ENCODE measurements at regions not wholly inside any gene's neighbourhood (a gene's known extent, or its start where the extent isn't known, plus 50 kb on each side); places are given as distances from the start of the nearest gene placed in this dataset.

GRCh38 chr2:16331772-16332171 is 333.9 kb downstream of the CYRIA start:
- no peak for DNase-seq (ENCODE audit: low spot score)

DNA sequence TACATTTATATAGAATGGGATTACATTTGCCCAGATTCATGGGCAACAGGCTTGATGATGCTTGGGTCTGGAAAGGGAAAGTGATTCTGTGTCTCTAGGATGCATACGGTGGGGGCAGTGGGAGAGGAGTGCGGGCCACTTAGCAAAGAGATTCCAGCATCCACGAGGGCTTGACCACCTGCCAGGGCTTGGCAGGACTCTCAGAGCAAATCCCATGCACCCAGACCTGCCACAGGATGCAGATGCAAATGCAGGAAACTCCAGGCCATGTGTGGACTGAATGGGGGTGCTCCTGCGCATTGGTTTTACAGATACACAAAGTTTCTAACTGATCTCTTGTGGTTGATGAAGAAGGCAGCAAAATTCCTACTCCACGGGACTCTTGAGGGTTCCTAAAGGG is 334.7 kb downstream of the CYRIA start:
- no peak for DNase-seq (ENCODE audit: low spot score)

- no peak for DNase-seq (ENCODE audit: low spot score)
These were observed 335.1 kb downstream of the CYRIA start for GRCh38 chr2:16330571-16330970.

GRCh38 chr2:16330012-16330411 is 335.6 kb downstream of the CYRIA start:
- no peak for DNase-seq (ENCODE audit: low spot score)

- no peak for DNase-seq (ENCODE audit: low spot score)
These were observed 336.2 kb downstream of the CYRIA start for GRCh38 chr2:16329421-16329820.

DNA sequence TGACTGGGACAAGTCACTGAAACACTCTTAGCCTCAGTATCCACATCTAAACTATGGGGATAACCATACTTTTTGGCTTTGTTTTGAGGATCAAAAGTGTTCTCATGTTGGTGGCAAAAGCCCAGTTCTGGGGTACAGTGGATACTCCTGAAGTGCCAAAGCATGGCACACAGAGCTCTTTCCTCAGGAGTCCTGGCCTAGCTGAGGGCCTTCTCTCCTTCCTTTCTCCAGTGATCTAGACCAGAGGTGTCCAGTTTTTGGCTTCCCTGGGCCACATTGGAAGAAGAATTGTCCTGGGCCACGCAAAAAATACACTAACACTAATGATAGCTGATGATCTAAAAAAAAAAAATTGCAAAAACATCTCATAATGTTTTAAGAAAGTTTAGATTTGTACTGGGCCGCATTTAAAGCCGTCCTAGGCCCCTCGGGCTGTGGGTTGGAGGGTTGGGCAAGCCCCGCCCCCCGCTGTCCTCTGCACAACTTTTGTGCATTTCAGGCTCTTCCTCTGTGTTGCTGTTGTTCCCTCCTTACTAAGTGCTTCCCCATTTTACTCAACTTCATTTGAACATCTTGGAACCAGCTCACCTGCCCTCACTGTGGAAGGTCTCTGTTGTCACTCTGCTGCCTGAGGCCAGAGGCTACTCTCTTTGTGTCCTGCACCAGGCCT is 337.0 kb downstream of the CYRIA start:
- no peak for DNase-seq (ENCODE audit: low spot score)

DNA sequence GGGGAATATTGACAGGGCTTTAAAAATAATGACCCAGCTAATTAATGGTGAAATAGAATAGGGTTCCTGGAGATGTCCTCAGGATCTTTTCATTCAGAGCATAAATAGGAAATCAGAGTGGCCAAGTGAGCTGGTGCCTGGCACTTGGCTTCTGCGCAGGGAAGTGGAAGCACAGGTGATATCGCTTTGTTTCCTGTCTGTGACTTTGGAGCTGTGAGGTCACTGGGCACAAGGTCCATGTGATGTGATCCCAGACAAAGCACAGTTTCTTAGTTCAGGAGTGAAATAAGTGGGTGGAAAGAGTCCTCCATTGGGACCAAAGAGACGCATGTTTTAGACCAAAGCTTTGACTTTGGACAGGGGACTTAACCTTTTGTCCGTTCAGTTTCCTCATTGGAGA is 338.3 kb downstream of the CYRIA start:
- no peak for DNase-seq (ENCODE audit: low spot score)

DNA sequence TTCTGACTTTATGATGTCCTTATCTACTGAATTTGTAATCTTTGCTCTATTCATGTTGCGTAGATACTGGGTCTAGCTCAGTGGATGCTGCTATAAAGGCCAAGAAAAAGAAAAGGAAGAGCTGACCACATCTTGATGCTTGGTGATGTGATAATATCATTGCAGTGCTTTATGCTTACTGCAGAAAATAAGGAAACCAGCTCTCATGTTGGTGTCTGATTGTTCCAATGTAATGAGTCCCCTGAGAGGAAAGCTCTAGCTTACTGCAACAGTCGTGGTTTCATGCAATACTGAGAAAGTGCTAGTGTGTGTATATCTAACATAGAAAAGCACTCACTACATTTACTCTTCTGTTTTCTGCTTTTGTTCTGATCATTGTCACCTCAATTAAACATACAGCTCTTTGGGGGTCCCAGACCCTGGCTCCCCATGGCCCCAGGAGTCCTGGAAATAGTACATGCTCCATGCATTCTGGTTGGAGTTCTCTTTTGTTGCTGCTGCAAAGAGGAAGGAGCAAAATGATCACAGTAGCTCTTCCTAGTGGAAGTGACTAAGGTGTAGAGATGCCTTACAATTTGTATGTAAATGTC is 338.8 kb downstream of the CYRIA start:
- no peak for DNase-seq (ENCODE audit: low spot score)

DNA sequence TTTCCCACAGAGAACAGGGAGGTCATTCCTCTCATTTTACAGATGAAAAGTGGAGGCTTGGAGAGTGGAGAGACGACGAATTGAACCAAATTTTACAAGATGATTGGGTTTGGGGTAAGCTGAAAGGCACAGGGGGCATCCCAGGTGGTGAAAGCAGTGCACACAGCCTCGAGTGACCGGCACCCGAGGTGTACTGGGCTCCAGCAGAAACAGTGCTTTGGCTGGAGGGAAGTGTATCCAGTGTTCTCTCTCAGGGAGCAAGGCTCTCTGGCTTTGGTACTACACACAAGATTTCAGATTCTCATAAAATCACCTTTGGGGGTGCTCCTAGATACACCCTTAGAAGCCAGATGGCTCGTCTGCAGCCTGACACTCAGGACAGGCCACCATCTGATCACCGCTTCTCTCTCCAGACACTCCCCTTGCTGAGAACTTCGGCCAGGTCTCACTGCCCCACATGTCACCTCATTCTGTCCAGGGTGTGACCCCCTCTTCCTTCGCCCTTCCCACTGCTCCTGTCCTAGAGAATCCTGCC is 339.6 kb downstream of the CYRIA start:
- no peak for DNase-seq (ENCODE audit: low spot score)

- DNase-seq (ENCODE audit: low spot score): peak; percentile 24
These were observed 340.3 kb downstream of the CYRIA start for GRCh38 chr2:16325016-16325975.

- no peak for DNase-seq (ENCODE audit: low spot score)
These were observed 341.1 kb downstream of the CYRIA start for GRCh38 chr2:16324544-16324937.

GRCh38 chr2:16323551-16324543 is 341.8 kb downstream of the CYRIA start:
- no peak for DNase-seq (ENCODE audit: low spot score)

- DNase-seq (ENCODE audit: low spot score): no peak
These were observed 342.5 kb downstream of the CYRIA start for GRCh38 chr2:16323126-16323520.

GRCh38 chr2:16322308-16323125 is 343.1 kb downstream of the CYRIA start:
- no peak for DNase-seq (ENCODE audit: low spot score)

DNA sequence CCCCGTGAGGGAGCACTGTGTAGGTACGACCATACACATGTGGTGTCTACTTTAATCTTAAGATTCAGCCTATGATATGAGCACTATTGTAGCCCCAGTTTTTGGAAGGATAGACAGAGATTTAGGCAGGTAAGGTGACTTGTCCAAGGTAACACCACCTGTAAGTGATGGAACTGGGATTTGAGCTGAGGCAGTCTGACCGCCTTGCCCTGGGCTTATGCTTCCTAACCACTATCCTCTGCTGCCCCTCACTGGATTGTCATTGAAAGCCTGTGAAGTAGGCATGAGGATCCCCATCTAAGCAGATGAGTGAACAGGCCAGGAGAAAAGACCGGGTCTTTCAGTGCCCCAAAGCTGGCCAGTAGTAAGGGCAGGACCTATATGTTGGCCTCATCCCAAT is 343.8 kb downstream of the CYRIA start:
- DNase-seq (ENCODE audit: low spot score): peak; percentile 68

- no peak for DNase-seq (ENCODE audit: low spot score)
These were observed 344.4 kb downstream of the CYRIA start for GRCh38 chr2:16321256-16321655.

DNA sequence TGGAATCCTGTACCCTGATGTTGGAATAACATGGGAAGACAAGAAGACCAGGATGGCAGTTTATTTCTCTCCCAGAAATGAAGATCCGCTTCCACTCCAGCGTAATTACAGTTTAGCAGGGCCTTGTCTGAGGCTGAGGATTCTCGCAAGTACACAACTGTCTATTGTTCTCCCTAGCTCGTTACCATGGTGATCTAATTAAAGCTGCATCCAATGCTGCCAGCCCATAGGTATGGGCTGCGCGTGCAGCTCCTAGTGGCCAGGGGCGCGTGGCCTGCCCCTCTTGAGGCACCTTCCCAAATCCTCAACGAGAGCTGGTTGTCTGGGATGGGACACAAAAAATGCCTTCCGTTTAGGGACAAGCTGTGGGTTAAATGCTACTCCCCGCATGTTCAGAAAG is 344.9 kb downstream of the CYRIA start:
- DNase-seq (ENCODE audit: low spot score): peak; percentile 81

GRCh38 chr2:16319551-16320121 is 346.0 kb downstream of the CYRIA start:
- DNase-seq (ENCODE audit: low spot score): no peak

DNA sequence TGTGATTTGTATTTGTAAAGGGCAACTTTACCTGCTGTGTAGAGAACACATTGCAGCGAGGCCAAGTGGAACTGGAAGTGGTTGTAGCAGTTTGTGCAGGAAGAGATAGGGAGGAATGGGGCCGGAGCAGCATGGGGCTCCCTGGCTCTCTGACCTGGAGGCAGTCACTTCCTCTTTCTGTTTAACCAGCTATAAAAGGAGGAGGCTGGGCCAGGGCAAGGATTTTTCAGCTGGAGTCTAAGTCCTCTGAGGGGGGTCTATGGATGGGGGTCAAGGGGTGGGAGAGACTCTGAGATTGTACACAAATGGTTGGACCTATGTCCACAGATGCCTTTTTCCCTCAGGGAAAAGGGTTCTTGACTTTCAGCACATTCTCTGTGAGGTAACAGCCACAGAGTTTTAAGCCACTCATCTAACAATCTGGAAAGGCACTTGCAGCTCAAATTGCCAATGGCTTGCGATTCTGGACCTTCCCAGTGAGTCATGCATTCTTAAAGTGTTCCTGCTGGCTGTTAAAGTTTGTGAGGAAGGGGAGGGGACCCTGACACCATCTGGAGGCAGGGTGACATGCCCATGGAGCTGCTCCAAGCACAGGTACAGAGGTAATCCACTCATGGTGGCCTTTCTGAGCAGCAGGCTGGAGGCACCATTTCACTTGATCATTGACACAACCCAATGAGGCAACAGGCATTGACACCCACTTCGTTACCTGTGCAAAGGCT is 347.0 kb downstream of the CYRIA start:
- no peak for DNase-seq (ENCODE audit: low spot score)

DNA sequence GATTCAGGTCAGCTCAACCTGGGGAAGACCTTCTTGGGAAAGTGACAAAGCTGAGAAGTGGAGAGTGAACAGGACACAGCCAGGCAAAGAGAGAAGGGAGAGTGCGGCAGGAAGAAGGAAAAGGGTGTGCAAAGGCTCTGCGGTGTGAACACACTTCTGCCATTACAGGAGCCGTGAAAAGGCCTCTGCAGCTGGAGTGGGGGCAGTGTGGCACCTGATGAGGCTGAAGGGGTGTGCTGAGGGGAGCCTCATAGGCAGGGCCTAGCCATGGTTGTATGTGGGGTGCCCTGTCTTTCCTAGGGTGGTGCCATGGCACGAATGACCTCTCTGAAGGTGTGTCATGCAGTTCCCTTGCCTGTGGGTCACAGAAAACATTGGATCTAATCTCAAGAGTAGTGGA is 347.6 kb downstream of the CYRIA start:
- no peak for DNase-seq (ENCODE audit: low spot score)
